ENCODE measurements at regions not wholly inside any gene's neighbourhood (a gene's known extent, or its start where the extent isn't known, plus 50 kb on each side); places are given as distances from the start of the nearest gene placed in this dataset.

GRCh38 chr10:114735946-114736345 is 77.9 kb upstream of the ABLIM1 start:
- H3K27me3 ChIP-seq: no peaks in the 10 kb centered on the region
- TF ChIP-seq, protein P1, sequence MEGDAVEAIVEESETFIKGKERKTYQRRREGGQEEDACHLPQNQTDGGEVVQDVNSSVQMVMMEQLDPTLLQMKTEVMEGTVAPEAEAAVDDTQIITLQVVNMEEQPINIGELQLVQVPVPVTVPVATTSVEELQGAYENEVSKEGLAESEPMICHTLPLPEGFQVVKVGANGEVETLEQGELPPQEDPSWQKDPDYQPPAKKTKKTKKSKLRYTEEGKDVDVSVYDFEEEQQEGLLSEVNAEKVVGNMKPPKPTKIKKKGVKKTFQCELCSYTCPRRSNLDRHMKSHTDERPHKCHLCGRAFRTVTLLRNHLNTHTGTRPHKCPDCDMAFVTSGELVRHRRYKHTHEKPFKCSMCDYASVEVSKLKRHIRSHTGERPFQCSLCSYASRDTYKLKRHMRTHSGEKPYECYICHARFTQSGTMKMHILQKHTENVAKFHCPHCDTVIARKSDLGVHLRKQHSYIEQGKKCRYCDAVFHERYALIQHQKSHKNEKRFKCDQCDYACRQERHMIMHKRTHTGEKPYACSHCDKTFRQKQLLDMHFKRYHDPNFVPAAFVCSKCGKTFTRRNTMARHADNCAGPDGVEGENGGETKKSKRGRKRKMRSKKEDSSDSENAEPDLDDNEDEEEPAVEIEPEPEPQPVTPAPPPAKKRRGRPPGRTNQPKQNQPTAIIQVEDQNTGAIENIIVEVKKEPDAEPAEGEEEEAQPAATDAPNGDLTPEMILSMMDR (IDR thresholded peaks at IDR 0.05): no peak
- no peak overlapping the region for H3K27ac ChIP-seq
- DNase-seq (ENCODE audit: low spot score in 2 of 2): no peak
- no peak overlapping the region for H3K4me3 ChIP-seq
- no peaks in the 10 kb centered on the region for H3K4me1 ChIP-seq
- intact Hi-C loops (cut with DNase I): no loop called here
- no peaks in the 10 kb centered on the region for H3K36me3 ChIP-seq
- no peaks in the 10 kb centered on the region for H3K9me3 ChIP-seq

- Histone ChIP-seq H3K4me1 (no peaks in the 10 kb centered on the region), H3K4me3 (no peak overlapping the region), H3K36me3 (no peaks in the 10 kb centered on the region), H3K9me3 (no peaks in the 10 kb centered on the region), H3K27ac (no peak overlapping the region), H3K27me3 (no peaks in the 10 kb centered on the region)
- no peak for DNase-seq (ENCODE audit: low spot score in 2 of 2)
- intact Hi-C loops (cut with DNase I): no loop called here
- TF ChIP-seq, protein P1 (IDR thresholded peaks at IDR 0.05): no peak
These were observed 77.9 kb upstream of the FHIP2A start for GRCh38 chr10:114743521-114744231.

- DNase-seq (ENCODE audit: low spot score in 2 of 2): no peak
- Histone ChIP-seq H3K27me3 (no peaks in the 10 kb centered on the region), H3K36me3 (no peaks in the 10 kb centered on the region), H3K4me3 (no peak overlapping the region), H3K27ac (no peak overlapping the region), H3K4me1 (no peaks in the 10 kb centered on the region), H3K9me3 (no peaks in the 10 kb centered on the region)
- TF ChIP-seq, protein P1 (IDR thresholded peaks at IDR 0.05): no peak
- intact Hi-C loops (cut with DNase I): no loop called here
These were observed 75.0 kb upstream of the FHIP2A start for GRCh38 chr10:114746531-114746930.

- Histone ChIP-seq H3K9me3 (no peaks in the 10 kb centered on the region), H3K4me3 (no peak overlapping the region), H3K27ac (no peak overlapping the region), H3K27me3 (no peaks in the 10 kb centered on the region), H3K36me3 (no peaks in the 10 kb centered on the region), H3K4me1 (no peaks in the 10 kb centered on the region)
- DNase-seq (ENCODE audit: low spot score in 2 of 2): no peak
- intact Hi-C loops (cut with DNase I): no loop called here
- TF ChIP-seq, protein P1 (IDR thresholded peaks at IDR 0.05): no peak
These were observed 73.3 kb upstream of the FHIP2A start for GRCh38 chr10:114748241-114748640.

DNA sequence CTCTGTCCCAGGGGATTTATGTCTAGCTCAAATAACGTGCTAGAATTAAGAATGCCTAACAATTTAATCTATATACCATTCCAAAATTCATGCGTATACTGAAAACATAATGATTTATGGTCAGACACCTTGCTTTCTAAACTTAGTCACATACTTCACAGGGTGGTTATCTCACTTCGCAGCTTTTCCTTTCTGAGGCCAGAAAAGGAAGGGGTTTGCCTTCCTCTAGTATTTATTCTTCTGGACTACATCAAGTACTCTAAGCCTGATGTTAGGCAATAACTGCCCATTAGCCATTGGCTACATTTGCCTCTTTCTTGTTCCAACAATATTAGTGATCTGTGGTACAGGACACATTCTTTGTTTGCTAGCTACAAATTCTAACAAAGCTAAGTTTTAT is 72.6 kb upstream of the FHIP2A start:
- H3K4me1 ChIP-seq: no peaks in the 10 kb centered on the region
- intact Hi-C loops (cut with DNase I): no loop called here
- no peak overlapping the region for H3K27ac ChIP-seq
- no peaks in the 10 kb centered on the region for H3K9me3 ChIP-seq
- no peak for DNase-seq (ENCODE audit: low spot score in 2 of 2)
- TF ChIP-seq, protein P1 (IDR thresholded peaks at IDR 0.05): no peak
- H3K27me3 ChIP-seq: no peaks in the 10 kb centered on the region
- no peak overlapping the region for H3K4me3 ChIP-seq
- no peaks in the 10 kb centered on the region for H3K36me3 ChIP-seq

GRCh38 chr10:114749510-114749909 is 72.1 kb upstream of the FHIP2A start:
- DNase-seq (ENCODE audit: low spot score in 2 of 2): no peak
- no peaks in the 10 kb centered on the region for H3K9me3 ChIP-seq
- H3K36me3 ChIP-seq: no peaks in the 10 kb centered on the region
- H3K4me3 ChIP-seq: no peak overlapping the region
- H3K27ac ChIP-seq: no peak overlapping the region
- no peaks in the 10 kb centered on the region for H3K27me3 ChIP-seq
- H3K4me1 ChIP-seq: no peaks in the 10 kb centered on the region
- intact Hi-C loops (cut with DNase I): no loop called here
- TF ChIP-seq, protein P1 (IDR thresholded peaks at IDR 0.05): no peak
